ENCODE measurements at regions not wholly inside any gene's neighbourhood (a gene's known extent, or its start where the extent isn't known, plus 50 kb on each side); places are given as distances from the start of the nearest gene placed in this dataset.
"Not testable (repeated sequence)": the region's sequence is repeated elsewhere in the genome, so short reads cannot be mapped to it uniquely, and the experiment has no call there.

GRCh38 chr14:105933238-105933637 lies 406.9 kb downstream of the TMEM121 start:
- Mint-ChIP-seq H3K9me3 (no peaks in the 10 kb centered on the region), H3K36me3 (no peaks in the 10 kb centered on the region), H3K27me3 (peaks cover 27% of the 10 kb centered on the region), H3K4me3 (no peak overlapping the region), H3K27ac (no peak overlapping the region), H3K4me1 (no peaks in the 10 kb centered on the region)

DNA sequence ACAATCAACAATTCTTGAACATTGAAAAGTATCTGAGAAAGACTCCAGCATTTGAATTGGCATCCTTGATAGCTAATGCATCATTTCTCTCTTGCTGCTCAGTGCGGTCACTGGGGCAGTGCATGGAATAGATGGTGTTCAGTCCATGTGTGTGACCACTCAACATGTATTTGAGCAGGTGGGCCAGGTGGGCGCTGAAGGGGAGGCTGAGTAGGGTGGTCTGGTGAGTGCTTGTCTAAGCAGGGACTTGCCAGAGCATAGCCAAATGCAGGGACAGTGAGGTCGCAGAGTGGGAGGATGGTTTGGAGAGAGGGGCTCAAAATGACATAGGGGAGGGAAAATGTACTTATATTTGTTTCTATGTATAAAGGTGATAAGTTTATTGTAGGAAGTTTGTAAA lies 409.0 kb downstream of the TMEM121 start:
- no peak overlapping the region for H3K27ac Mint-ChIP-seq

DNA sequence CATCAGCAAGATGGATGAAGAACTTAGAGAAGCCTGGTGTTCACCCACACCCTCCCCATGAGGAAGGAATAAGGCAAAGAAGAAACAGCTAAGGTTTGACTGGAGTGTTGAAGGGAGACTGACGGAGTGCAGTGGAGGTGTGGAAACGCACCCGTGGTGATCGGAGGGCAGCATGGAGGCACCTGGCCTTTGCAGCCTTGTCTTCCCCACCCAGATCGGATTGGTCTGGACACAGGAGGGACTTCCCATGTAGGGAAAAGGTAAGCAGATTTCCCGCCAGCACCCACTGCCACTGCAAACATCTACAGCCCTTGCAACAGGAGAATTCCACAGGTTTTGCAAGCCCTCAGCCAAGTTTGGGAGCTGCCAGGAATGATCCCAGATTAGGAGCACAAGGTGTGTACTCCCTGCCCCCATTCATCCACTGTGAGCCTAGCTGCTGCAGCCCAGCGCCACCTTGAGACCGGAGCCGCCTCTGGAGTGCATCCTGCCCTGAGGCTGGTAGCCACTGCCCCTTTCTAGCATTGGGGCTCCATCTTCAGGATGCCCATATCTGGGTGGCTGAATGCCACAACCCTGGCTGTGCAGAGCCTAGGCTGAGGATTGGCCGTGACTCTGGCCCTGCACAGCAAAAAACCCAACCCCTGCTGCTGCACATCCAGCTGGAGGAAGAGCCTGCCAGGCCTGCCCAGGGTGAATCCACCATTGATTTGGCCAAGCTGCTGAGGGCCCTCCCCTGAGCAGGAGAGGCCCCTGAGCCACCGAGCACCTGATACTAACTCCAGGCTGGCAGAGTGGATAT lies 411.1 kb downstream of the TMEM121 start:
- Mint-ChIP-seq H3K27me3 (peaks cover 10% of the 10 kb centered on the region), H3K4me1 (no peaks in the 10 kb centered on the region), H3K9me3 (peaks cover 7% of the 10 kb centered on the region), H3K36me3 (peaks cover 4% of the 10 kb centered on the region), H3K27ac (no peak overlapping the region), H3K4me3 (no peak overlapping the region)

More for the DNA sequence above, 409.0 kb downstream of the TMEM121 start:
- Mint-ChIP-seq H3K4me1 (no peaks in the 10 kb centered on the region), H3K36me3 (peaks cover 4% of the 10 kb centered on the region), H3K4me3 (no peak overlapping the region), H3K9me3 (peaks cover 7% of the 10 kb centered on the region), H3K27me3 (peaks cover 22% of the 10 kb centered on the region)

GRCh38 chr14:105938055-105938863 lies 411.9 kb downstream of the TMEM121 start:
- peaks cover 4% of the 10 kb centered on the region for H3K36me3 Mint-ChIP-seq
- no peaks in the 10 kb centered on the region for H3K4me1 Mint-ChIP-seq
- no peak overlapping the region for H3K27ac Mint-ChIP-seq
- H3K4me3 Mint-ChIP-seq: no peak overlapping the region
- peaks cover 10% of the 10 kb centered on the region for H3K27me3 Mint-ChIP-seq
- peaks cover 7% of the 10 kb centered on the region for H3K9me3 Mint-ChIP-seq

DNA sequence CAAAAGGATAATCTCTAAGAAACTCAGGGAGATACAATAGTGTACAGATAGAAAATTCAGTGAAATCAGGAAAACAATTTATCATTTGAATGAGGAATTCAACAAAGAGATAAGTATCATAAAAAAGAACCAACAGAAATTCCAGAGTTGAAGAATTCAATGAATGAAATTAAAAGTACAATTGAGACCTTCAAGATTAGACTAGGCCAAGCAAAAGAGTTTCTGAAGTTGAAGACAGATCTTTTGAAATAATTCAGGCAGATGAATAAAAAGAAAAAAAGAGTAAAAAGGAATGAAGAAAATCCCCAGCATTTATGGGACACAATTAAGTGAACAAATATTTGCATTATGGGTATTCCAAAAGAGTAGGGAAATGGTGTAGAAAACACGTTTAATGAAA lies 412.6 kb downstream of the TMEM121 start:
- Mint-ChIP-seq H3K4me1 (no peaks in the 10 kb centered on the region), H3K4me3 (no peak overlapping the region), H3K36me3 (peaks cover 4% of the 10 kb centered on the region), H3K9me3 (peaks cover 7% of the 10 kb centered on the region), H3K27me3 (peaks cover 5% of the 10 kb centered on the region), H3K27ac (peak overlapping the region; percentile 14)

GRCh38 chr14:105939810-105940508 lies 413.6 kb downstream of the TMEM121 start:
- H3K4me3 Mint-ChIP-seq: no peak overlapping the region
- H3K36me3 Mint-ChIP-seq: peaks cover 4% of the 10 kb centered on the region
- H3K27me3 Mint-ChIP-seq: peaks cover 2% of the 10 kb centered on the region
- peaks cover 4% of the 10 kb centered on the region for H3K4me1 Mint-ChIP-seq
- peaks cover 7% of the 10 kb centered on the region for H3K9me3 Mint-ChIP-seq
- H3K27ac Mint-ChIP-seq: no peak overlapping the region

DNA sequence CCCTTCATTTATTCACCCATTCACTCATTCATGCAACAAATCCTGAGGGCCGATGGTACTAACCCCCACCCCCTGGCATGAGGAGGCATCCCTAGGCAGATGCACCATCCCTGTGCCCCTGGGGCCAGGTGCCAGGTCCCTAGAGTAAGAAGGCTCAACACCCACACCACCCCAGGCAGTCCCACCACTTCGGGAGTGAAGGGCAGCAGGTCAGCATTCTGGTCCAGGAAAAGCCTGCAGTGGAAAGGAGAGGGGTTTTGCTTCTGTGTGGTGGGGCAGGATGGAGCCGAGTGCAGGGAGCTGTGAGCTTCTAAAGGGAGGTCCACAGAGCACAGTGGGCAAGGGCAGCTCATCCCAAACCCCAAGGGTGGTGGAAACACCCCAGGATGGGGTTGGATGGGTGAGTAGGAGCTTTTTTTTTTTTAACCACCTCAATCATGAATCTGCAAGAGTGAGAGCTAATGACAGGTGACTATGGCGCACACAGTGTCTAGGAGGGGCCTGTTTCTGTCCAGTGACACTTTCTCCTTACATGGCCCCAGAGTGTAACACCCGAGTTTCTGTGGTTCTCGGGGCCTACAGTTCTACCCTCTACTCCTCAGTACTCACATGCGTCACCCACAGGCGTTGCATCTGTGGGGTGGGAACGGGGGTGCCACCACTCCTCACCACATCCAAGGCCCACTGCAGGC lies 414.3 kb downstream of the TMEM121 start:
- H3K27ac Mint-ChIP-seq: no peak overlapping the region
- H3K9me3 Mint-ChIP-seq: peaks cover 7% of the 10 kb centered on the region
- H3K4me3 Mint-ChIP-seq: no peak overlapping the region
- peaks cover 4% of the 10 kb centered on the region for H3K36me3 Mint-ChIP-seq
- H3K27me3 Mint-ChIP-seq: no peaks in the 10 kb centered on the region
- peaks cover 8% of the 10 kb centered on the region for H3K4me1 Mint-ChIP-seq

- Mint-ChIP-seq H3K4me1 (peaks cover 8% of the 10 kb centered on the region), H3K27me3 (no peaks in the 10 kb centered on the region), H3K27ac (no peak overlapping the region), H3K4me3 (no peak overlapping the region), H3K36me3 (peaks cover 4% of the 10 kb centered on the region), H3K9me3 (peaks cover 7% of the 10 kb centered on the region)
Measured at GRCh38 chr14:105941226-105942166, 415.1 kb downstream of the TMEM121 start.

- H3K4me1 Mint-ChIP-seq, H3K27ac Mint-ChIP-seq, H3K36me3 Mint-ChIP-seq, H3K27me3 Mint-ChIP-seq, H3K9me3 Mint-ChIP-seq, H3K4me3 Mint-ChIP-seq: not testable (repeated sequence)
Measured at GRCh38 chr14:105942725-105943124, 416.3 kb downstream of the TMEM121 start.

DNA sequence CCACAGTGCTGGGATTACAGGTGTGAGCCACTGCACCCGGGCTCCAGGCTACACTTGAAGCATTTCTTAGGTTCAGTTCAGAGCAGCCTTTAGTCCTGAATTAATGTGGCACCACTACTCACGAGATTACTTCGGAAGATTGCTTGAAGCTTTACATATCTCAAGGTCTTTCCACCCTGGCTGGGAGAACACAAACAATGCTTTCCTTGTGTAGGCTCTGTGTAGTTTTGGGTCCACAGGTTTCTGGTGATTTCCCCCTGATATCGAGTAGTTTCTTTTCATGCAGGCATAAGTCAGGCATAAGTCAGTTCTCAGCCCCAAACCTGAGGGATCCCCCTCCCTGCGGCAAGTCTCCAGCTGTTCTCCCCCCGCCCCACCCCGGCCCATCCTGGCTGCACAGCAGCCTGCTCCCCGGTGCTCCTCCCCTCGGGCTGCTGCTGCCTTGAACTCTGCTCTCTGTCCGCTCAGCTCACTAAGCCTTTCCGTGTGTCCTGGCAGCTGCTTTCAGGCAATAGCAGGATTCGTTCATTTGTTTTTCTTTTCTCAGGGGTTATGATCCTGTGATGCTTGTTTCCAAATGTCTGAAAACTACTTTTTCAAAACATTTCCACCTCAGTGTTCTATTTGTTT lies 417.7 kb downstream of the TMEM121 start:
- Mint-ChIP-seq H3K4me1 (peaks cover 12% of the 10 kb centered on the region), H3K9me3 (peaks cover under 1% of the 10 kb centered on the region), H3K36me3 (no peaks in the 10 kb centered on the region), H3K27ac (no peak overlapping the region), H3K27me3 (no peaks in the 10 kb centered on the region), H3K4me3 (no peak overlapping the region)

GRCh38 chr14:105944632-105945610 lies 418.5 kb downstream of the TMEM121 start:
- no peak overlapping the region for H3K4me3 Mint-ChIP-seq
- H3K27me3 Mint-ChIP-seq: no peaks in the 10 kb centered on the region
- H3K36me3 Mint-ChIP-seq: no peaks in the 10 kb centered on the region
- H3K27ac Mint-ChIP-seq: no peak overlapping the region
- H3K9me3 Mint-ChIP-seq: no peaks in the 10 kb centered on the region
- peaks cover 16% of the 10 kb centered on the region for H3K4me1 Mint-ChIP-seq

GRCh38 chr14:105945896-105946295 lies 419.5 kb downstream of the TMEM121 start:
- Mint-ChIP-seq H3K27ac (no peak overlapping the region), H3K27me3 (no peaks in the 10 kb centered on the region), H3K9me3 (no peaks in the 10 kb centered on the region), H3K4me1 (peaks cover 16% of the 10 kb centered on the region), H3K4me3 (no peak overlapping the region), H3K36me3 (no peaks in the 10 kb centered on the region)

GRCh38 chr14:105947599-105947998 lies 421.2 kb downstream of the TMEM121 start:
- peaks cover 2% of the 10 kb centered on the region for H3K27me3 Mint-ChIP-seq
- H3K36me3 Mint-ChIP-seq: no peaks in the 10 kb centered on the region
- H3K4me1 Mint-ChIP-seq: peaks cover 16% of the 10 kb centered on the region
- no peak overlapping the region for H3K27ac Mint-ChIP-seq
- no peak overlapping the region for H3K4me3 Mint-ChIP-seq
- no peaks in the 10 kb centered on the region for H3K9me3 Mint-ChIP-seq

All from activated naive CD4-positive, alpha-beta T cell treated with anti-CD3 and anti-CD28 coated beads, Interleukin-2, amount 50 U/mL, for 24 hours (primary cell).